Colonic mucosa (tissue), 4 donors: ENCODE measurements at regions not wholly inside any gene's neighbourhood (a gene's known extent, or its start where the extent isn't known, plus 50 kb on each side); places are given as distances from the start of the nearest gene placed in this dataset.
"Not testable (repeated sequence)": the region's sequence is repeated elsewhere in the genome, so short reads cannot be mapped to it uniquely, and the experiment has no call there.

Experiments
- DNase-seq: peaks from one replicate; pipeline ENCODE4 v3.0.0-alpha.2; 2020
- H3K27ac ChIP-seq: fragments of 200-600 bp; one replicate; pipeline ENCODE4 v1.8.0; 2021
- H3K27me3 ChIP-seq: fragments of 200-600 bp; one replicate; pipeline ENCODE4 v1.8.0; 2021
- H3K36me3 ChIP-seq: fragments of 200-600 bp; one replicate; pipeline ENCODE4 v1.8.0; 2021
- H3K4me1 ChIP-seq: fragments of 200-600 bp; one replicate; pipeline ENCODE4 v1.8.0; 2021; ENCODE audit warnings: mild to moderate bottlenecking
- H3K4me3 ChIP-seq: fragments of 200-600 bp; one replicate; pipeline ENCODE4 v1.8.0; 2021
- H3K9ac ChIP-seq, 2 donors: one replicate each; pipeline ENCODE4 v1.7.0; 2013; ENCODE audit warnings: control low read depth in 2 of 2, low read depth in 2 of 2, low read length in 2 of 2
- H3K9me3 ChIP-seq: fragments of 200-600 bp; one replicate; pipeline ENCODE4 v1.8.0; 2021
- intact Hi-C: fragments of 100-400 bp; cut with DNase I; formaldehyde crosslinking; loops from one replicate; pipeline ENCODE4 v1.14.1; 2022
- TF ChIP-seq, protein P1 (sequence below): fragments of 200-600 bp; IDR thresholded peaks from one replicate; pipeline ENCODE4 v1.8.0; 2022; ENCODE audit warnings: antibody characterized with exemption, mild to moderate bottlenecking
- donor health status: healthy.
- donor health status: DM: no; HTN: no; CAD: no.
- donor health status: DM: no; HTN: no; CAD: no.

DNA sequence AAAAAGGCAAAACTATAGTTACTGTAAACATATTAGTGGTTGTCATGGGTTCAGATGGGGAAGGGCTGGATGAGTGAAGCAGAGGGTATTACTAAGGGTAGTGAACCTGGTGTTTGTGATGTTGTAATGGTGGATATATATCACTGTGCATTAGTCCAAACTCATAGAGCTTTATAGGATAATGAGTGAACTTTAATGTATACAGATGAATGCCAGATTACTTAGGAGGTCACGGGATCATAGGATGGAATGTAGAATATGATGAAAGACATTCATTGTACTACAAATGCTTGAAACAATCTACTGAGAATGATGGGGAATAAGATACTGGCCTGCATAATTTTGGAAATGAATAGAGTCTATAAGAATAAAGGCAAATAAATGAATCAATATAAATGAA is 226.7 kb upstream of the ZNF804A start:
- DNase-seq, result no peak
- intact Hi-C loops, result no loop called here

DNA sequence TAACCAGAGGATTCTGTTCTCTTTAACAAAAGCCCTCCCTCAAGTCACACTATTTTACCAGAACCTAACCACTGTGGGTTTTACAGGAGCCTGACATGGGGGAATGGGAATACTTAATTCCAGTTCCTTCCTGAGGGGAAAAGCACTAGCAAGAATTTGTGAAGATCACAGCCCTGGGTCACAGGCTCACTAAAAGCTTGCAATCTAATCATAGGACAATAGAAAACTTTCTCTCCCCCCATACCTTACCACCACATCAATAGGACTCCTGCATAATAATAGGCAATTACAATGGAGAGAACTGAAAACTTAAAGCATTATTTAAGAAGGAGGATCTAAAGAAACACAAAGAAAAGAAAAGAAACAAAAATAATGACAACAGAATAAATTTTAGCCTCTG is 225.8 kb upstream of the ZNF804A start:
- Histone ChIP-seq H3K9ac (no peak overlapping the region), H3K4me3 (no peak overlapping the region), H3K27ac (no peak overlapping the region), H3K36me3 (no peaks in the 10 kb centered on the region), H3K9me3 (no peaks in the 10 kb centered on the region), H3K4me1 (no peaks in the 10 kb centered on the region), H3K27me3 (no peaks in the 10 kb centered on the region)
- TF ChIP-seq, protein P1, sequence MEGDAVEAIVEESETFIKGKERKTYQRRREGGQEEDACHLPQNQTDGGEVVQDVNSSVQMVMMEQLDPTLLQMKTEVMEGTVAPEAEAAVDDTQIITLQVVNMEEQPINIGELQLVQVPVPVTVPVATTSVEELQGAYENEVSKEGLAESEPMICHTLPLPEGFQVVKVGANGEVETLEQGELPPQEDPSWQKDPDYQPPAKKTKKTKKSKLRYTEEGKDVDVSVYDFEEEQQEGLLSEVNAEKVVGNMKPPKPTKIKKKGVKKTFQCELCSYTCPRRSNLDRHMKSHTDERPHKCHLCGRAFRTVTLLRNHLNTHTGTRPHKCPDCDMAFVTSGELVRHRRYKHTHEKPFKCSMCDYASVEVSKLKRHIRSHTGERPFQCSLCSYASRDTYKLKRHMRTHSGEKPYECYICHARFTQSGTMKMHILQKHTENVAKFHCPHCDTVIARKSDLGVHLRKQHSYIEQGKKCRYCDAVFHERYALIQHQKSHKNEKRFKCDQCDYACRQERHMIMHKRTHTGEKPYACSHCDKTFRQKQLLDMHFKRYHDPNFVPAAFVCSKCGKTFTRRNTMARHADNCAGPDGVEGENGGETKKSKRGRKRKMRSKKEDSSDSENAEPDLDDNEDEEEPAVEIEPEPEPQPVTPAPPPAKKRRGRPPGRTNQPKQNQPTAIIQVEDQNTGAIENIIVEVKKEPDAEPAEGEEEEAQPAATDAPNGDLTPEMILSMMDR, result no peak
- intact Hi-C loops, result no loop called here
- DNase-seq, result no peak

More for the DNA sequence above, 226.7 kb upstream of the ZNF804A start:
- no peaks in the 10 kb centered on the region for H3K27me3 ChIP-seq
- no peak overlapping the region for H3K4me3 ChIP-seq
- no peak overlapping the region for H3K9ac ChIP-seq
- no peak overlapping the region for H3K27ac ChIP-seq
- H3K9me3 ChIP-seq, result no peaks in the 10 kb centered on the region
- TF ChIP-seq, protein P1, result no peak
- no peaks in the 10 kb centered on the region for H3K36me3 ChIP-seq
- H3K4me1 ChIP-seq, result no peaks in the 10 kb centered on the region

DNA sequence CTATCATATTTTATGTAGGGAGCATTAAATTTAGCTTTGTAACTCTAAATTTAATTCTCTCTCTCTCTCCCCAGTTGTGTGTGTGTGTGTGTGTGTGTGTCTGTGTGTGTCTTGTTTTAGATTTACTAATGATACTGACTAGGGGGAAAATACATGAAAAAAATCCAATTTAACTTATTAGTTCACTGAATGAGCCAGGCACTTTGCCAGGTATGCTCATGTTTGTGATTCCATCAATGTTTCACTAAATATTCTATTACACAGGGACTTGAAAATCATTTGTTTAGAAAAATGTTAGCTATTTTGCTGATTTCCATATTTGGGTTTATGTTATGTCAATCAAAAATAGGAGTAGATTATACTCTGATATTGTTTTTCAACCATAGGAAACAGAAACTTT is 203.7 kb upstream of the ZNF804A start:
- H3K27me3 ChIP-seq, result no peaks in the 10 kb centered on the region
- no peaks in the 10 kb centered on the region for H3K9me3 ChIP-seq
- intact Hi-C loops, result no loop called here
- H3K9ac ChIP-seq, result no peak overlapping the region
- no peak overlapping the region for H3K4me3 ChIP-seq
- DNase-seq, result no peak
- no peaks in the 10 kb centered on the region for H3K36me3 ChIP-seq
- no peaks in the 10 kb centered on the region for H3K4me1 ChIP-seq
- TF ChIP-seq, protein P1, result no peak
- H3K27ac ChIP-seq, result no peak overlapping the region

DNA sequence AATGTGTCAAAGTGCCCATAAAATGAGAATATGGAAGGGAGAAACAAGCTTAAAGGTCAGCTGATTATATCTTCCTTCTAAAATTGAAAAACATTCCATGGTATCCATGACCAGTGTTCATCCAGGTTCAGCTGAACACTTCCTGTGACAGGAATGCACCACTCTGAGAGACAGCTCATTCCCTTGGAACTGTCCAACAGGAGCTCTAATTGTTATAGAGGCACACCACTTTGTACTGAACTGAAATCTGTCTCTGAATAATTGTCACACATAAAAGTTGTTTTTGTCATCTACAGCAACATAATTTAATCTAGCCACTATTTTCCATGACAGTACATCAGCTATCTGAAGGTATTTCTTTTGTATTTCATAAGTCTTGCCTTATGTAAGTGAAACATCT is 195.9 kb upstream of the ZNF804A start:
- Histone ChIP-seq H3K4me3 (no peak overlapping the region), H3K27ac (no peak overlapping the region), H3K9ac (no peak overlapping the region), H3K36me3 (no peaks in the 10 kb centered on the region), H3K4me1 (no peaks in the 10 kb centered on the region), H3K27me3 (no peaks in the 10 kb centered on the region), H3K9me3 (no peaks in the 10 kb centered on the region)
- no peak for DNase-seq
- TF ChIP-seq, protein P1, result no peak
- intact Hi-C loops, result no loop called here

DNA sequence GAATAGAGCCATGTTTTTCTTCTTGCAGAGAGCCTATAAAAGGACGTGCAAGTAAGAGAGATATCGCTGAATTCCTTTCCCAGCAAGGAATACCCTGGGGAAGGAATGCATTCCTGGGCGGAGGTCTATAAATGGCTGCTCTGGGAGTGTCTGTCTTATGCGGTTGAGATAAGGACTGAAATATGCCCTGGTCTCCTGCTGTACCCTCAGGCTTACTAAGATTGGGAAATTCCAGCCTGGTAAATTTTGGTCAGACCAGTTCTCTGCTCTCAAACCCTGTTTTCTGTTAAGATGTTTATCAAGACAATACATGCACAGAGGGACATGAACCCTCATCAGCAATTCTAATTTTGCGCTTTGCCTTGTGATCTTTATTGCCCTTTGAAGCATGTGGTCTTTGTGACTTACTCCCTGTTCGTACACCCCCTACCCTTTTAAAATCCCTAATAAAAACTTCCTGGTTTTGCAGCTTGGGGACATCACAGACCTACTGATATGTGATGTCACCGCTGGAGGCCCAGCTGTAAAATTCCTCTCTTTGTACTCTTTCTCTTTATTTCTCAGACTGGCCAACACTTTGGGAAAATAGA is 191.2 kb upstream of the ZNF804A start:
- intact Hi-C loops, DNase-seq: not testable (repeated sequence)

DNA sequence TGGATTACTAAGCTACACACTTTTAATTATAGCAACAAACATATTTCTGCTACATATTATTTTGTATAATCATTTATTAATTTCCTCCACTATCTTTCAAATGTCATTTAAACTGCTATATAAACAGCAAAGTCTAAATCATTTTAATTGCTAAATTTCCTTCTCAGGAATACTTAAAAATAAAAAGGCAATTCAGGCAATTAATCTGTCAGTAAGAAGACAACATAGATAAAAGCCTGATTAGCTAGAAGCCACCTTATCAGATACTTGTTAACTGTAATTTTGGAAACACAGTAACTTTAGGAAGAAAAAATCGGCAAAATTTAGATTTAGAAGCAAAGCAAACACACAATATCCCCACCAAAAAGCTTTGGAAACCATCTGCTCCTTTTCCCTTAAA is 188.2 kb upstream of the ZNF804A start:
- no peak overlapping the region for H3K9ac ChIP-seq
- no peak overlapping the region for H3K27ac ChIP-seq
- intact Hi-C loops, result no loop called here
- no peaks in the 10 kb centered on the region for H3K36me3 ChIP-seq
- H3K27me3 ChIP-seq, result no peaks in the 10 kb centered on the region
- H3K9me3 ChIP-seq, result no peaks in the 10 kb centered on the region
- TF ChIP-seq, protein P1, result no peak
- no peak overlapping the region for H3K4me3 ChIP-seq
- H3K4me1 ChIP-seq, result no peaks in the 10 kb centered on the region
- no peak for DNase-seq

More for the DNA sequence above, 191.2 kb upstream of the ZNF804A start:
- H3K4me1 ChIP-seq, H3K4me3 ChIP-seq, H3K36me3 ChIP-seq, H3K27me3 ChIP-seq, H3K9me3 ChIP-seq, H3K9ac ChIP-seq, H3K27ac ChIP-seq: not testable (repeated sequence)
